ENCODE measurements at regions not wholly inside any gene's neighbourhood (a gene's known extent, or its start where the extent isn't known, plus 50 kb on each side); places are given as distances from the start of the nearest gene placed in this dataset.

- TF ChIP-seq, protein P1, sequence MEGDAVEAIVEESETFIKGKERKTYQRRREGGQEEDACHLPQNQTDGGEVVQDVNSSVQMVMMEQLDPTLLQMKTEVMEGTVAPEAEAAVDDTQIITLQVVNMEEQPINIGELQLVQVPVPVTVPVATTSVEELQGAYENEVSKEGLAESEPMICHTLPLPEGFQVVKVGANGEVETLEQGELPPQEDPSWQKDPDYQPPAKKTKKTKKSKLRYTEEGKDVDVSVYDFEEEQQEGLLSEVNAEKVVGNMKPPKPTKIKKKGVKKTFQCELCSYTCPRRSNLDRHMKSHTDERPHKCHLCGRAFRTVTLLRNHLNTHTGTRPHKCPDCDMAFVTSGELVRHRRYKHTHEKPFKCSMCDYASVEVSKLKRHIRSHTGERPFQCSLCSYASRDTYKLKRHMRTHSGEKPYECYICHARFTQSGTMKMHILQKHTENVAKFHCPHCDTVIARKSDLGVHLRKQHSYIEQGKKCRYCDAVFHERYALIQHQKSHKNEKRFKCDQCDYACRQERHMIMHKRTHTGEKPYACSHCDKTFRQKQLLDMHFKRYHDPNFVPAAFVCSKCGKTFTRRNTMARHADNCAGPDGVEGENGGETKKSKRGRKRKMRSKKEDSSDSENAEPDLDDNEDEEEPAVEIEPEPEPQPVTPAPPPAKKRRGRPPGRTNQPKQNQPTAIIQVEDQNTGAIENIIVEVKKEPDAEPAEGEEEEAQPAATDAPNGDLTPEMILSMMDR (IDR thresholded peaks at IDR 0.05): no peak
- TF ChIP-seq POLR2A (IDR thresholded peaks at IDR 0.05): no peak
Measured at GRCh38 chr3:1699361-1699920, 399.2 kb upstream of the CNTN4 start.

Measured in adrenal gland (tissue), 5 donors.